CD4-positive, alpha-beta T cell (primary cell): ENCODE measurements at regions not wholly inside any gene's neighbourhood (a gene's known extent, or its start where the extent isn't known, plus 50 kb on each side); places are given as distances from the start of the nearest gene placed in this dataset.
A peak's percentile ranks its signal among the peaks of the same experiment; 100 is the strongest.

Experiments
- ATAC-seq: fragments of 200-7000 bp; cut with Tn5 transposase; one replicate; pipeline ENCODE4 v1.10.0; 2022; ENCODE audit warnings: mild to moderate bottlenecking; ENCODE audit not compliant: poor library complexity
- CTCF ChIA-PET: fragments of 350-600 bp; sonication (Branson Sonifier 250); formaldehyde crosslinking; loops from one replicate; lab custom pipeline; 2021; ENCODE audit warnings: antibody characterized with exemption, inconsistent platforms; lab: Charles Lee
- POLR2A ChIA-PET: fragments of 350-600 bp; sonication (Branson Sonifier 250); formaldehyde crosslinking; loops from one replicate; lab custom pipeline; 2021; ENCODE audit warnings: antibody characterized with exemption, inconsistent platforms; lab: Charles Lee
- DNase-seq, 14 experiments: peaks; one replicate each; pipeline ENCODE4 v3.0.0-alpha.2; 2013 to 2020; ENCODE audit warnings: mixed read lengths in 2 of 14
- H3K27ac ChIP-seq, 2 donors: one replicate each; pipeline versions ENCODE4 v1.5.1 to v1.7.0; 2013; ENCODE audit warnings: low read length in 2 of 2, low read depth in 1 of 2, mild to moderate bottlenecking in 1 of 2
- H3K27me3 ChIP-seq, 2 experiments: 1 replicate in 1 of 2; 2 replicates in 1 of 2; pipeline versions ENCODE4 v1.6.1 to v1.7.0; 2013; ENCODE audit warnings: low read length in 2 of 2, control low read depth in 1 of 2, mild to moderate bottlenecking in 1 of 2, moderate library complexity in 1 of 2; ENCODE audit not compliant: insufficient read depth in 2 of 2, control insufficient read depth in 1 of 2
- H3K36me3 ChIP-seq: one replicate; pipeline ENCODE4 v1.6.1; 2013; ENCODE audit warnings: low read length, control low read depth; ENCODE audit not compliant: insufficient read depth
- H3K4me1 ChIP-seq: one replicate; pipeline ENCODE4 v1.6.1; 2013; ENCODE audit warnings: low read length, control low read depth; ENCODE audit not compliant: insufficient read depth
- H3K4me3 ChIP-seq: one replicate; pipeline ENCODE4 v1.5.1; 2013; ENCODE audit warnings: mild to moderate bottlenecking, low read length, moderate library complexity
- H3K9me3 ChIP-seq, 2 experiments: 1 replicate in 1 of 2; 2 replicates in 1 of 2; pipeline versions ENCODE4 v1.6.1 to v1.7.0; 2013; ENCODE audit warnings: low read length in 2 of 2, mild to moderate bottlenecking in 2 of 2, control low read depth in 1 of 2, moderate library complexity in 1 of 2; ENCODE audit not compliant: control insufficient read depth in 1 of 2, insufficient read depth in 1 of 2
- H3K27ac Mint-ChIP-seq: one replicate; pipeline ENCODE4 v1.8.0; 2020; ENCODE audit warnings: mixed read lengths
- H3K27me3 Mint-ChIP-seq: one replicate; pipeline ENCODE4 v1.8.0; 2021; ENCODE audit warnings: mixed read lengths
- H3K36me3 Mint-ChIP-seq: one replicate; pipeline ENCODE4 v1.8.0; 2021; ENCODE audit warnings: low read depth, mixed read lengths
- H3K4me1 Mint-ChIP-seq: one replicate; pipeline ENCODE4 v1.8.0; 2021; ENCODE audit warnings: low read depth, mixed read lengths
- H3K4me3 Mint-ChIP-seq: one replicate; pipeline ENCODE4 v1.8.0; 2020; ENCODE audit warnings: mild to moderate bottlenecking, mixed read lengths
- H3K9me3 Mint-ChIP-seq: one replicate; pipeline ENCODE4 v1.8.0; 2020; ENCODE audit warnings: mixed read lengths
- CTCF ChIP-seq: fragments of 200-600 bp; IDR thresholded peaks from one replicate; pipeline ENCODE4 v1.8.0; 2022; ENCODE audit warnings: antibody characterized with exemption, mild to moderate bottlenecking
- intact Hi-C, 2 experiments: fragments of 100-400 bp; cut with DNase I in 1 of 2; cut with micrococcal nuclease in 1 of 2; formaldehyde crosslinking; loops; one replicate each; pipeline versions ENCODE4 v1.15.1 to v1.9.0; 2023 to 2025; cut with DNase I, micrococcal nuclease

- DNase-seq (peak in 2 of 14 experiments; percentile 3), ATAC-seq (no peak)
- H3K27ac Mint-ChIP-seq = no peak overlapping the region
- H3K4me1 ChIP-seq = no peaks in the 10 kb centered on the region
- no peaks in the 10 kb centered on the region for H3K36me3 Mint-ChIP-seq
- no peaks in the 10 kb centered on the region for H3K9me3 ChIP-seq
- H3K27me3 Mint-ChIP-seq = peaks cover 6% of the 10 kb centered on the region
- no peak overlapping the region for H3K27ac ChIP-seq
- H3K4me1 Mint-ChIP-seq = no peaks in the 10 kb centered on the region
- peaks cover 0 to 4% of the 10 kb centered on the region in 2 experiments for H3K27me3 ChIP-seq
- H3K4me3 Mint-ChIP-seq = no peak overlapping the region
- no peaks in the 10 kb centered on the region for H3K9me3 Mint-ChIP-seq
- intact Hi-C loops = no loop called here
- POLR2A ChIA-PET = no interaction called here
- CTCF ChIA-PET = no interaction called here
- TF ChIP-seq CTCF = peak; percentile 23
- H3K4me3 ChIP-seq = no peak overlapping the region
- no peaks in the 10 kb centered on the region for H3K36me3 ChIP-seq
Observed at GRCh38 chr1:48061162-48062136, 64.3 kb upstream of the TRABD2B start.

- Mint-ChIP-seq H3K4me1 (no peaks in the 10 kb centered on the region), H3K27ac (no peak overlapping the region), H3K4me3 (no peak overlapping the region), H3K9me3 (no peaks in the 10 kb centered on the region), H3K36me3 (no peaks in the 10 kb centered on the region), H3K27me3 (peaks cover 13% of the 10 kb centered on the region)
- ChIA-PET POLR2A (no interaction called here), CTCF (no interaction called here)
- ATAC-seq (no peak), DNase-seq (no peak)
- no peaks in the 10 kb centered on the region for H3K9me3 ChIP-seq
- intact Hi-C loops = no loop called here
- no peak overlapping the region for H3K4me3 ChIP-seq
- TF ChIP-seq CTCF = no peak
- H3K36me3 ChIP-seq = no peaks in the 10 kb centered on the region
- peaks cover 0 to 3% of the 10 kb centered on the region in 2 experiments for H3K27me3 ChIP-seq
- no peak overlapping the region for H3K27ac ChIP-seq
- H3K4me1 ChIP-seq = no peaks in the 10 kb centered on the region
Observed at GRCh38 chr1:48059289-48059688, 62.1 kb upstream of the TRABD2B start.

- Histone ChIP-seq H3K9me3 (no peaks in the 10 kb centered on the region), H3K4me3 (no peak overlapping the region), H3K36me3 (no peaks in the 10 kb centered on the region), H3K27me3 (peaks cover 0 to 2% of the 10 kb centered on the region in 2 experiments), H3K27ac (no peak overlapping the region), H3K4me1 (no peaks in the 10 kb centered on the region)
- H3K4me3 Mint-ChIP-seq = no peak overlapping the region
- ChIA-PET POLR2A (no interaction called here), CTCF (no interaction called here)
- DNase-seq (no peak), ATAC-seq (no peak)
- H3K27me3 Mint-ChIP-seq = peaks cover 13% of the 10 kb centered on the region
- no peak overlapping the region for H3K27ac Mint-ChIP-seq
- TF ChIP-seq CTCF = no peak
- no peaks in the 10 kb centered on the region for H3K4me1 Mint-ChIP-seq
- no peaks in the 10 kb centered on the region for H3K9me3 Mint-ChIP-seq
- no peaks in the 10 kb centered on the region for H3K36me3 Mint-ChIP-seq
- intact Hi-C loops = no loop called here
Observed at GRCh38 chr1:48058135-48059025, 61.2 kb upstream of the TRABD2B start.
